Kidney epithelial cell (primary cell): ENCODE measurements at regions not wholly inside any gene's neighbourhood (a gene's known extent, or its start where the extent isn't known, plus 50 kb on each side); places are given as distances from the start of the nearest gene placed in this dataset.
"Not testable (repeated sequence)": the region's sequence is repeated elsewhere in the genome, so short reads cannot be mapped to it uniquely, and the experiment has no call there.

Experiments used
- DNase-seq: peaks from one replicate; pipeline ENCODE4 v3.0.0-alpha.2; 2010; ENCODE audit warnings: low read depth
- H3K27me3 ChIP-seq: 2 replicates; pipeline ENCODE4 v1.6.0; 2011; ENCODE audit warnings: low read length; ENCODE audit not compliant: control insufficient read depth, insufficient read depth
- H3K36me3 ChIP-seq: 2 replicates; pipeline ENCODE4 v1.5.1; 2011; ENCODE audit warnings: low read length; ENCODE audit not compliant: control insufficient read depth, insufficient read depth
- H3K4me3 ChIP-seq: 2 replicates; pipeline ENCODE4 v1.5.1; 2011; ENCODE audit warnings: low read depth, mild to moderate bottlenecking, control low read depth, low read length
- CTCF ChIP-seq: IDR thresholded peaks from 2 replicates; pipeline ENCODE4 v1.5.1; 2011; ENCODE audit warnings: mild to moderate bottlenecking, moderate library complexity, low read length, control low read depth, inconsistent platforms; ENCODE audit not compliant: insufficient read depth, poor library complexity, severe bottlenecking

GRCh38 chr17:20873173-20873572 lies 169.6 kb downstream of the USP22 start:
- not testable (repeated sequence) for H3K4me3 ChIP-seq, DNase-seq, H3K27me3 ChIP-seq, H3K36me3 ChIP-seq

GRCh38 chr17:20873688-20874328 lies 169.0 kb downstream of the USP22 start:
- not testable (repeated sequence) for DNase-seq, H3K4me3 ChIP-seq, H3K36me3 ChIP-seq, H3K27me3 ChIP-seq

- not testable (repeated sequence) for DNase-seq, H3K36me3 ChIP-seq, H3K4me3 ChIP-seq, H3K27me3 ChIP-seq
These were observed 165.4 kb downstream of the USP22 start for GRCh38 chr17:20877384-20877783.

GRCh38 chr17:20890338-20890737 lies 152.5 kb downstream of the USP22 start:
- H3K36me3 ChIP-seq: no peaks in the 10 kb centered on the region
- no peak for TF ChIP-seq CTCF
- H3K4me3 ChIP-seq: no peak overlapping the region
- no peak for DNase-seq
- H3K27me3 ChIP-seq: no peaks in the 10 kb centered on the region

- DNase-seq, H3K4me3 ChIP-seq, H3K36me3 ChIP-seq, H3K27me3 ChIP-seq: not testable (repeated sequence)
These were observed 147.4 kb downstream of the USP22 start for GRCh38 chr17:20895426-20895825.

DNA sequence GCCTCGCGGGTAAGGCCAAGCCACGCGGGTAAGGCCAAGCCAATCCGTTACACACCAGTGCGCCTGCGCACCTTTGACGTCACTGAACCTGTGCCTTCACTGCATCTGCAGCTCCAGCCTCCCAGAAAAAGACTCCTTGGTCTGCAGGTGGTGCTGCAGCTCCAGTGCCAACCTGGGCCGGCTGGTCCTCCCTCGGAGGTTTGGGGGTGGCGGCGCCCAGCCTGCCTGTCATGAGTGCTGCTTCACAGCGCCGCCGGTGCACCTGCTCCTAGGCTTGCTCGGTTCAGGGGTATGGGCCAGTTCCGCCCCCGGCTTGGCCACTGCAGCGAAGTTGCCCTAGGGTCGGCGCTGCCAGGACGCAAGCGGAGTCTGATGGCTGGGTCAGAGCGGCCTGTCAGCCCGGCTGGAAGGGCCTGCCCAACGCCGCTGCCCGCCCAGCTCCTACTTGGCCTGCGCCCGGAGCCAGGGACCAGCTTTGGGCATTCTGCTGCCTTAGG lies 146.6 kb downstream of the USP22 start:
- TF ChIP-seq CTCF: peak; percentile 17
- Histone ChIP-seq H3K36me3 (no peaks in the 10 kb centered on the region), H3K27me3 (no peaks in the 10 kb centered on the region), H3K4me3 (no peak overlapping the region)
- DNase-seq: no peak

- not testable (repeated sequence) for H3K36me3 ChIP-seq, H3K27me3 ChIP-seq, DNase-seq, H3K4me3 ChIP-seq
These were observed 144.1 kb downstream of the USP22 start for GRCh38 chr17:20898726-20899125.

GRCh38 chr17:20902496-20902895 lies 140.3 kb downstream of the USP22 start:
- H3K27me3 ChIP-seq, H3K4me3 ChIP-seq, DNase-seq, H3K36me3 ChIP-seq: not testable (repeated sequence)

- H3K27me3 ChIP-seq, H3K4me3 ChIP-seq, H3K36me3 ChIP-seq, DNase-seq: not testable (repeated sequence)
These were observed 139.3 kb downstream of the USP22 start for GRCh38 chr17:20903549-20903948.
